IPS DF 6.9 (cell line): ENCODE measurements at regions not wholly inside any gene's neighbourhood (a gene's known extent, or its start where the extent isn't known, plus 50 kb on each side); places are given as distances from the start of the nearest gene placed in this dataset.

Experiments
- DNase-seq: peaks from one replicate; pipeline ENCODE4 v3.0.0-alpha.2; 2013; ENCODE audit warnings: low read depth, low spot score
- H3K27ac ChIP-seq: one replicate; pipeline ENCODE4 v1.5.1; 2013; ENCODE audit warnings: low read length, control low read depth
- H3K27me3 ChIP-seq: 2 replicates; pipeline ENCODE4 v1.6.1; 2013; ENCODE audit warnings: mild to moderate bottlenecking, low read length; ENCODE audit not compliant: control insufficient read depth, insufficient read depth
- H3K36me3 ChIP-seq: 2 replicates; pipeline ENCODE4 v1.6.1; 2013; ENCODE audit warnings: low read length; ENCODE audit not compliant: control insufficient read depth, insufficient read depth
- H3K4me1 ChIP-seq: 2 replicates; pipeline ENCODE4 v1.6.1; 2013; ENCODE audit warnings: low read length; ENCODE audit not compliant: control insufficient read depth, insufficient read depth
- H3K4me3 ChIP-seq: 2 replicates; pipeline ENCODE4 v1.5.1; 2013; ENCODE audit warnings: mild to moderate bottlenecking, low read length
- H3K9me3 ChIP-seq: 2 replicates; pipeline ENCODE4 v1.6.1; 2013; ENCODE audit warnings: low read length, inconsistent platforms; ENCODE audit not compliant: control insufficient read depth, insufficient read depth
- WGBS: extraction: QIAGEN DNeasy Blood & Tissue Kit; methylation state at CpG from one replicate; pipeline ENCODE4 v1.1.7; 2013; ENCODE audit warnings: mixed read lengths, missing lambda C conversion rate; ENCODE audit not compliant: insufficient read length, insufficient coverage; 5-methylcytosine and 5-hydroxymethylcytosine counted together

- H3K9me3 ChIP-seq = no peaks in the 10 kb centered on the region; the same call in 1 of the 2 replicates
- DNase-seq = no peak
- no CpG with 5 or more reads among the region's 3 CpGs for WGBS
- H3K36me3 ChIP-seq = no peaks in the 10 kb centered on the region
- H3K27ac ChIP-seq = no peak overlapping the region
- H3K27me3 ChIP-seq = no peaks in the 10 kb centered on the region
- H3K4me3 ChIP-seq = no peak overlapping the region
- H3K4me1 ChIP-seq = no peaks in the 10 kb centered on the region
These were observed 584.4 kb upstream of the EEF2KMT start for GRCh38 chr16:5681966-5682365.

- Histone ChIP-seq H3K36me3 (no peaks in the 10 kb centered on the region), H3K27ac (no peak overlapping the region), H3K27me3 (no peaks in the 10 kb centered on the region), H3K9me3 (no peaks in the 10 kb centered on the region; the same call in 1 of the 2 replicates), H3K4me3 (no peak overlapping the region), H3K4me1 (no peaks in the 10 kb centered on the region)
- DNase-seq = peak; percentile 27
- WGBS = no CpG with 5 or more reads among the region's 7 CpGs
These were observed 580.8 kb upstream of the EEF2KMT start for GRCh38 chr16:5678371-5678770.

GRCh38 chr16:5671421-5671820 lies 573.8 kb upstream of the EEF2KMT start:
- WGBS = no CpG with 5 or more reads among the region's 2 CpGs
- no peaks in the 10 kb centered on the region for H3K36me3 ChIP-seq
- H3K4me3 ChIP-seq = no peak overlapping the region
- H3K27ac ChIP-seq = no peak overlapping the region
- DNase-seq = no peak
- H3K27me3 ChIP-seq = no peaks in the 10 kb centered on the region
- no peaks in the 10 kb centered on the region for H3K4me1 ChIP-seq
- H3K9me3 ChIP-seq = peaks cover 3% of the 10 kb centered on the region

- no CpG with 5 or more reads among the region's 2 CpGs for WGBS
- H3K4me1 ChIP-seq = no peaks in the 10 kb centered on the region
- DNase-seq = no peak
- H3K27me3 ChIP-seq = no peaks in the 10 kb centered on the region
- H3K36me3 ChIP-seq = no peaks in the 10 kb centered on the region
- peaks cover 3% of the 10 kb centered on the region for H3K9me3 ChIP-seq
- H3K4me3 ChIP-seq = no peak overlapping the region
- H3K27ac ChIP-seq = no peak overlapping the region
These were observed 572.6 kb upstream of the EEF2KMT start for GRCh38 chr16:5670198-5670597.

GRCh38 chr16:5668553-5668952 lies 571.0 kb upstream of the EEF2KMT start:
- Histone ChIP-seq H3K27me3 (no peaks in the 10 kb centered on the region), H3K36me3 (no peaks in the 10 kb centered on the region), H3K4me1 (no peaks in the 10 kb centered on the region), H3K9me3 (peaks cover 3% of the 10 kb centered on the region), H3K4me3 (no peak overlapping the region), H3K27ac (no peak overlapping the region)
- WGBS = no CpG with 5 or more reads among the region's 2 CpGs
- DNase-seq = no peak

GRCh38 chr16:5665834-5666233 lies 568.2 kb upstream of the EEF2KMT start:
- Histone ChIP-seq H3K27me3 (no peaks in the 10 kb centered on the region), H3K4me3 (no peak overlapping the region), H3K27ac (no peak overlapping the region), H3K4me1 (no peaks in the 10 kb centered on the region), H3K9me3 (no peaks in the 10 kb centered on the region; the same call in 1 of the 2 replicates), H3K36me3 (no peaks in the 10 kb centered on the region)
- DNase-seq = no peak
- no CpG with 5 or more reads among the region's 11 CpGs for WGBS

GRCh38 chr16:5653789-5654188 lies 556.2 kb upstream of the EEF2KMT start:
- peaks cover 2% of the 10 kb centered on the region for H3K9me3 ChIP-seq
- no peaks in the 10 kb centered on the region for H3K4me1 ChIP-seq
- H3K4me3 ChIP-seq = no peak overlapping the region
- WGBS = no CpG with 5 or more reads among the region's 11 CpGs
- H3K36me3 ChIP-seq = no peaks in the 10 kb centered on the region
- no peak overlapping the region for H3K27ac ChIP-seq
- H3K27me3 ChIP-seq = no peaks in the 10 kb centered on the region
- no peak for DNase-seq

- no peak overlapping the region for H3K4me3 ChIP-seq
- WGBS = no CpG with 5 or more reads among the region's 10 CpGs
- no peaks in the 10 kb centered on the region for H3K36me3 ChIP-seq
These were observed 555.4 kb upstream of the EEF2KMT start for GRCh38 chr16:5653041-5653440.

GRCh38 chr16:5649762-5650743 lies 552.5 kb upstream of the EEF2KMT start:
- Histone ChIP-seq H3K27me3 (no peaks in the 10 kb centered on the region), H3K27ac (no peak overlapping the region), H3K9me3 (no peaks in the 10 kb centered on the region), H3K4me3 (no peak overlapping the region), H3K4me1 (no peaks in the 10 kb centered on the region), H3K36me3 (no peaks in the 10 kb centered on the region)
- WGBS = no CpG with 5 or more reads among the region's 22 CpGs
- DNase-seq = no peak

More at GRCh38 chr16:5653041-5653440, 555.4 kb upstream of the EEF2KMT start:
- Histone ChIP-seq H3K4me1 (no peaks in the 10 kb centered on the region), H3K9me3 (no peaks in the 10 kb centered on the region; the same call in 1 of the 2 replicates), H3K27ac (no peak overlapping the region), H3K27me3 (no peaks in the 10 kb centered on the region)
- no peak for DNase-seq

GRCh38 chr16:5647051-5647450 lies 549.5 kb upstream of the EEF2KMT start:
- Histone ChIP-seq H3K9me3 (no peaks in the 10 kb centered on the region), H3K27ac (no peak overlapping the region), H3K36me3 (no peaks in the 10 kb centered on the region), H3K4me1 (no peaks in the 10 kb centered on the region), H3K27me3 (no peaks in the 10 kb centered on the region), H3K4me3 (no peak overlapping the region)
- no peak for DNase-seq
- WGBS = no CpG with 5 or more reads among the region's 1 CpG
